Bone marrow (tissue), 2 donors: ENCODE measurements at regions not wholly inside any gene's neighbourhood (a gene's known extent, or its start where the extent isn't known, plus 50 kb on each side); places are given as distances from the start of the nearest gene placed in this dataset.
"Not testable (repeated sequence)": the region's sequence is repeated elsewhere in the genome, so short reads cannot be mapped to it uniquely, and the experiment has no call there.

Source experiments
- DNase-seq, 2 donors: peaks; one replicate each; lab custom pipeline; 2025; lab: John Stamatoyannopoulos, UW

GRCh38 chr2:212913640-212914306 is 237.6 kb downstream of the IKZF2 start:
- DNase-seq, result no peak

- no peak for DNase-seq
These were observed 238.8 kb downstream of the IKZF2 start for GRCh38 chr2:212912445-212913103.

- DNase-seq, result no peak
These were observed 240.4 kb downstream of the IKZF2 start for GRCh38 chr2:212911011-212911410.

GRCh38 chr2:212908682-212909435 is 242.6 kb downstream of the IKZF2 start:
- DNase-seq, result no peak

- no peak for DNase-seq
These were observed 243.4 kb downstream of the IKZF2 start for GRCh38 chr2:212908031-212908430.

GRCh38 chr2:212906620-212907019 is 244.8 kb downstream of the IKZF2 start:
- DNase-seq, result no peak

GRCh38 chr2:212905640-212906201 is 245.7 kb downstream of the IKZF2 start:
- DNase-seq, result no peak

GRCh38 chr2:212904646-212905045 is 246.8 kb downstream of the IKZF2 start:
- DNase-seq, result peak in 1 of 2 donors; percentile 78

- no peak for DNase-seq
These were observed 248.0 kb downstream of the IKZF2 start for GRCh38 chr2:212903413-212903812.

GRCh38 chr2:212902421-212902820 is 249.0 kb downstream of the IKZF2 start:
- no peak for DNase-seq

GRCh38 chr2:212901604-212902275 is 249.7 kb downstream of the IKZF2 start:
- DNase-seq, result no peak

- DNase-seq, result no peak
These were observed 250.7 kb downstream of the IKZF2 start for GRCh38 chr2:212900715-212901114.

GRCh38 chr2:212898011-212898410 is 253.4 kb downstream of the IKZF2 start:
- no peak for DNase-seq

GRCh38 chr2:212897296-212897695 is 254.1 kb downstream of the IKZF2 start:
- no peak for DNase-seq

GRCh38 chr2:212894026-212894425 is 257.4 kb downstream of the IKZF2 start:
- DNase-seq, result no peak

- DNase-seq, result no peak
These were observed 258.2 kb downstream of the IKZF2 start for GRCh38 chr2:212893216-212893615.

- DNase-seq, result no peak
These were observed 259.2 kb downstream of the IKZF2 start for GRCh38 chr2:212892193-212892592.

GRCh38 chr2:212891580-212891979 is 259.8 kb downstream of the IKZF2 start:
- no peak for DNase-seq

- DNase-seq, result no peak
These were observed 268.8 kb downstream of the IKZF2 start for GRCh38 chr2:212882626-212883025.

- not testable (repeated sequence) for DNase-seq
These were observed 274.9 kb downstream of the IKZF2 start for GRCh38 chr2:212876556-212876955.

- not testable (repeated sequence) for DNase-seq
These were observed 275.5 kb downstream of the IKZF2 start for GRCh38 chr2:212875950-212876349.

- DNase-seq, result no peak
These were observed 278.2 kb downstream of the IKZF2 start for GRCh38 chr2:212873256-212873655.
